ENCODE measurements at regions not wholly inside any gene's neighbourhood (a gene's known extent, or its start where the extent isn't known, plus 50 kb on each side); places are given as distances from the start of the nearest gene placed in this dataset.

DNA sequence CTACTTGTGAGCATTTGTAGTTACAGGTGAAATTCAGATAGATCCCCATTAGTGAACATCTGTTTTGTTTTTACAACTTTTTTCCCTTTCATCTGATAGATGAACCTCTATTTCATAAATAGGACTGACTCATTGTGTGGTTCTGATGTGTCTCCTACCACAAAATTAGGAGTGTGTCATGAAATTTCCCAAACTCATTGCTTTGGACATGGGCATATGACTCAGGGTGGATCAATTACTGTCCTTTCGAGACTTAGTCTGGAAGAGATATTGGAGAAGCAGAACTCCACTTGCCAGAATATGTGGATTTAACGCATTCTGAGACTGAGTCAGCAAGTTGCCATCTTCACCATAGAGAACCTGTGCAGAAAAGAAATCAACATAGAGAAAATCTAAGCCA, 53.5 kb upstream of the PCDH10 start:
- no peak overlapping the region for H3K9ac ChIP-seq (ENCODE audit: insufficient read depth, low read depth, low read length)
- H3K79me2 ChIP-seq (ENCODE audit: insufficient read depth, low read length) = no peaks in the 10 kb centered on the region
- H3K27ac ChIP-seq (ENCODE audit: extremely low read length, insufficient read depth, low read length) = no peak overlapping the region
- no peaks in the 10 kb centered on the region for H3K27me3 ChIP-seq (ENCODE audit: control insufficient read depth in 1 of 2, insufficient read depth in 2 of 2, low read length in 2 of 2)
- no peaks in the 10 kb centered on the region for H4K20me1 ChIP-seq (ENCODE audit: insufficient read depth, low read length)
- H3K36me3 ChIP-seq (replicated peaks in 1 of 2; ENCODE audit: control insufficient read depth in 1 of 2, insufficient read depth in 2 of 2, low read length in 2 of 2) = no peaks in the 10 kb centered on the region
- no peak for TF ChIP-seq ZNF772 (CRISPR knock-in tag; IDR thresholded peaks at IDR 0.05)
- no peak for TF ChIP-seq ZNF761 (CRISPR knock-in tag; conservative IDR thresholded peaks at IDR 0.05)
- no peak for TF ChIP-seq DNMT1 (CRISPR knock-in tag; IDR thresholded peaks at IDR 0.05)
- TF ChIP-seq MLLT10 (CRISPR knock-in tag; IDR thresholded peaks at IDR 0.05) = no peak
- TF ChIP-seq FOXK2 (IDR thresholded peaks at IDR 0.05) = no peak
- TF ChIP-seq, protein P1, sequence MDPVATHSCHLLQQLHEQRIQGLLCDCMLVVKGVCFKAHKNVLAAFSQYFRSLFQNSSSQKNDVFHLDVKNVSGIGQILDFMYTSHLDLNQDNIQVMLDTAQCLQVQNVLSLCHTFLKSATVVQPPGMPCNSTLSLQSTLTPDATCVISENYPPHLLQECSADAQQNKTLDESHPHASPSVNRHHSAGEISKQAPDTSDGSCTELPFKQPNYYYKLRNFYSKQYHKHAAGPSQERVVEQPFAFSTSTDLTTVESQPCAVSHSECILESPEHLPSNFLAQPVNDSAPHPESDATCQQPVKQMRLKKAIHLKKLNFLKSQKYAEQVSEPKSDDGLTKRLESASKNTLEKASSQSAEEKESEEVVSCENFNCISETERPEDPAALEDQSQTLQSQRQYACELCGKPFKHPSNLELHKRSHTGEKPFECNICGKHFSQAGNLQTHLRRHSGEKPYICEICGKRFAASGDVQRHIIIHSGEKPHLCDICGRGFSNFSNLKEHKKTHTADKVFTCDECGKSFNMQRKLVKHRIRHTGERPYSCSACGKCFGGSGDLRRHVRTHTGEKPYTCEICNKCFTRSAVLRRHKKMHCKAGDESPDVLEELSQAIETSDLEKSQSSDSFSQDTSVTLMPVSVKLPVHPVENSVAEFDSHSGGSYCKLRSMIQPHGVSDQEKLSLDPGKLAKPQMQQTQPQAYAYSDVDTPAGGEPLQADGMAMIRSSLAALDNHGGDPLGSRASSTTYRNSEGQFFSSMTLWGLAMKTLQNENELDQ (CRISPR knock-in tag; IDR thresholded peaks at IDR 0.05; ENCODE audit: borderline replicate concordance) = no peak
- no peak for TF ChIP-seq MYNN (CRISPR knock-in tag; IDR thresholded peaks at IDR 0.05; ENCODE audit: low read depth)
- TF ChIP-seq, protein P2, sequence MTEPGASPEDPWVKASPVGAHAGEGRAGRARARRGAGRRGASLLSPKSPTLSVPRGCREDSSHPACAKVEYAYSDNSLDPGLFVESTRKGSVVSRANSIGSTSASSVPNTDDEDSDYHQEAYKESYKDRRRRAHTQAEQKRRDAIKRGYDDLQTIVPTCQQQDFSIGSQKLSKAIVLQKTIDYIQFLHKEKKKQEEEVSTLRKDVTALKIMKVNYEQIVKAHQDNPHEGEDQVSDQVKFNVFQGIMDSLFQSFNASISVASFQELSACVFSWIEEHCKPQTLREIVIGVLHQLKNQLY (CRISPR knock-in tag; IDR thresholded peaks at IDR 0.05) = no peak
- TF ChIP-seq, protein P3, sequence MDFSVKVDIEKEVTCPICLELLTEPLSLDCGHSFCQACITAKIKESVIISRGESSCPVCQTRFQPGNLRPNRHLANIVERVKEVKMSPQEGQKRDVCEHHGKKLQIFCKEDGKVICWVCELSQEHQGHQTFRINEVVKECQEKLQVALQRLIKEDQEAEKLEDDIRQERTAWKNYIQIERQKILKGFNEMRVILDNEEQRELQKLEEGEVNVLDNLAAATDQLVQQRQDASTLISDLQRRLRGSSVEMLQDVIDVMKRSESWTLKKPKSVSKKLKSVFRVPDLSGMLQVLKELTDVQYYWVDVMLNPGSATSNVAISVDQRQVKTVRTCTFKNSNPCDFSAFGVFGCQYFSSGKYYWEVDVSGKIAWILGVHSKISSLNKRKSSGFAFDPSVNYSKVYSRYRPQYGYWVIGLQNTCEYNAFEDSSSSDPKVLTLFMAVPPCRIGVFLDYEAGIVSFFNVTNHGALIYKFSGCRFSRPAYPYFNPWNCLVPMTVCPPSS (IDR thresholded peaks at IDR 0.05) = no peak
- TF ChIP-seq, protein P4, sequence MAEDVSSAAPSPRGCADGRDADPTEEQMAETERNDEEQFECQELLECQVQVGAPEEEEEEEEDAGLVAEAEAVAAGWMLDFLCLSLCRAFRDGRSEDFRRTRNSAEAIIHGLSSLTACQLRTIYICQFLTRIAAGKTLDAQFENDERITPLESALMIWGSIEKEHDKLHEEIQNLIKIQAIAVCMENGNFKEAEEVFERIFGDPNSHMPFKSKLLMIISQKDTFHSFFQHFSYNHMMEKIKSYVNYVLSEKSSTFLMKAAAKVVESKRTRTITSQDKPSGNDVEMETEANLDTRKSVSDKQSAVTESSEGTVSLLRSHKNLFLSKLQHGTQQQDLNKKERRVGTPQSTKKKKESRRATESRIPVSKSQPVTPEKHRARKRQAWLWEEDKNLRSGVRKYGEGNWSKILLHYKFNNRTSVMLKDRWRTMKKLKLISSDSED (CRISPR knock-in tag; IDR thresholded peaks at IDR 0.05) = no peak
- TF ChIP-seq, protein P5, sequence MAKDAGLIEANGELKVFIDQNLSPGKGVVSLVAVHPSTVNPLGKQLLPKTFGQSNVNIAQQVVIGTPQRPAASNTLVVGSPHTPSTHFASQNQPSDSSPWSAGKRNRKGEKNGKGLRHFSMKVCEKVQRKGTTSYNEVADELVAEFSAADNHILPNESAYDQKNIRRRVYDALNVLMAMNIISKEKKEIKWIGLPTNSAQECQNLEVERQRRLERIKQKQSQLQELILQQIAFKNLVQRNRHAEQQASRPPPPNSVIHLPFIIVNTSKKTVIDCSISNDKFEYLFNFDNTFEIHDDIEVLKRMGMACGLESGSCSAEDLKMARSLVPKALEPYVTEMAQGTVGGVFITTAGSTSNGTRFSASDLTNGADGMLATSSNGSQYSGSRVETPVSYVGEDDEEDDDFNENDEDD (CRISPR knock-in tag; IDR thresholded peaks at IDR 0.05; ENCODE audit: borderline replicate concordance) = no peak
- no peak for TF ChIP-seq KDM1A (CRISPR knock-in tag; IDR thresholded peaks at IDR 0.05)
- no peak for TF ChIP-seq ZNF619 (CRISPR knock-in tag; IDR thresholded peaks at IDR 0.05)
- TF ChIP-seq, protein P6, sequence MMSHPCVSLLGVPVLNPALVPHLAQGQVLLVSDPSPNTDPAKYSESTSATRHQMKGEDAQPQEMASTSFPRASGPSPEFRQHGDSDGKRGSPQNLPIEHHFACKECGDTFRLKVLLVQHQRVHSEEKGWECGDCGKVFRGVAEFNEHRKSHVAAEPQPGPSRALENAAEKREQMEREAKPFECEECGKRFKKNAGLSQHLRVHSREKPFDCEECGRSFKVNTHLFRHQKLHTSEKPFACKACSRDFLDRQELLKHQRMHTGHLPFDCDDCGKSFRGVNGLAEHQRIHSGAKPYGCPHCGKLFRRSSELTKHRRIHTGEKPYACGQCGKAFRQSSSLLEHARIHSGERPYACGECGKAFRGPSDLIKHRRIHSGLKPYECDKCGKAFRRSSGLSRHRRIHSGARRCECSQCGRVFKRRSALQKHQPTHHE (CRISPR knock-in tag; IDR thresholded peaks at IDR 0.05; ENCODE audit: borderline replicate concordance) = no peak
- TF ChIP-seq MZF1 (CRISPR knock-in tag; IDR thresholded peaks at IDR 0.05; ENCODE audit: borderline replicate concordance) = no peak
- DNase-seq (ENCODE audit: low spot score) = no peak
- H3K9me3 ChIP-seq (ENCODE audit: low read length) = no peaks in the 10 kb centered on the region
- no peak for ATAC-seq
- WGBS (ENCODE audit: low lambda C conversion rate) = 2% methylated on average over 2 of the region's 2 CpGs
- in situ Hi-C loops (cut with HindIII; ENCODE audit: extremely low pct_ligation_motif_present, low pct_unique_long_range_greater_than_20kb) (no loop called here), intact Hi-C loops (cut with micrococcal nuclease; ENCODE audit: unreplicated experiment) (no loop called here)
- no peak overlapping the region for H3K4me3 ChIP-seq (replicated peaks in 1 of 3; ENCODE audit: insufficient read depth in 1 of 3, low read depth in 2 of 3, low read length in 3 of 3)
- POLR2A ChIA-PET = no interaction called here
- no peak overlapping the region for H2AFZ ChIP-seq (ENCODE audit: low read length)
- H3K4me2 ChIP-seq (ENCODE audit: low read depth, low read length) = no peak overlapping the region
- no peak for FAIRE-seq
- BruUV-seq (replicated peaks) = no TSS peak
- CTCF ChIA-PET (ENCODE audit: low intra/inter-chr PET ratio, low total read pairs) = no interaction called here
- no peaks in the 10 kb centered on the region for H3K4me1 ChIP-seq (ENCODE audit: insufficient read depth, low read length)

Measured in HepG2 (cell line).